K562 (cell line): ENCODE measurements at regions not wholly inside any gene's neighbourhood (a gene's known extent, or its start where the extent isn't known, plus 50 kb on each side); places are given as distances from the start of the nearest gene placed in this dataset.

Experiments used
- CEBPB ChIP-seq: fragments of 450-650 bp; IDR thresholded peaks from 2 replicates; pipeline ENCODE4 v1.6.1; 2016; ENCODE audit warnings: missing genetic modification characterization, missing compliant biosample characterization
- E2F6 ChIP-seq, 2 experiments: IDR thresholded peaks; 2 replicates each; pipeline ENCODE4 v1.6.1; 2011; ENCODE audit warnings: borderline replicate concordance in 1 of 2, control low read depth in 1 of 2, low read depth in 1 of 2, low read length in 1 of 2, mild to moderate bottlenecking in 1 of 2, mixed read lengths in 1 of 2, moderate library complexity in 1 of 2; ENCODE audit not compliant: insufficient read depth in 1 of 2, insufficient read length in 1 of 2, poor library complexity in 1 of 2, severe bottlenecking in 1 of 2; ENCODE audit errors: extremely low read depth in 1 of 2
- EHMT2 ChIP-seq: fragments of 450-650 bp; IDR thresholded peaks from 2 replicates; pipeline ENCODE4 v1.6.1; 2018; ENCODE audit warnings: antibody characterized with exemption
- GATA2 ChIP-seq: sonication (generic); formaldehyde crosslinking; IDR thresholded peaks from 2 replicates; pipeline ENCODE4 v1.4.0; 2020; ENCODE audit warnings: mild to moderate bottlenecking, missing genetic modification reagents
- HBP1 ChIP-seq: fragments of 450-650 bp; formaldehyde crosslinking; IDR thresholded peaks from 2 replicates; pipeline ENCODE4 v1.4.0; 2022; ENCODE audit warnings: missing genetic modification characterization
- HES1 ChIP-seq: fragments of 450-650 bp; IDR thresholded peaks from 2 replicates; pipeline ENCODE4 v1.6.1; 2016; ENCODE audit warnings: low read depth, mild to moderate bottlenecking, moderate library complexity
- HSF4 ChIP-seq: fragments of 250-450 bp; sonication (Bioruptor Pico); IDR thresholded peaks from 2 replicates; pipeline ENCODE4 v2.1.2; 2022; ENCODE audit warnings: mild to moderate bottlenecking, moderate library complexity, borderline replicate concordance
- PHF20 ChIP-seq: fragments of 450-650 bp; IDR thresholded peaks from 2 replicates; pipeline ENCODE4 v1.6.1; 2018; ENCODE audit not compliant: partially characterized antibody
- RBM14 ChIP-seq: fragments of 200-400 bp; formaldehyde crosslinking; IDR thresholded peaks from 2 replicates; pipeline ENCODE4 v1.6.1; 2018; ENCODE audit warnings: low read depth, mild to moderate bottlenecking, low read length, moderate library complexity, borderline replicate concordance; ENCODE audit not compliant: insufficient read depth
- UBTF ChIP-seq, 2 experiments: IDR thresholded peaks; 2 replicates each; pipeline ENCODE4 v1.6.1; 2012; ENCODE audit warnings: improper control_type of control experiment in 2 of 2, low read depth in 2 of 2, low read length in 2 of 2, borderline replicate concordance in 1 of 2
- ZKSCAN3 ChIP-seq: fragments of 250-450 bp; sonication (Bioruptor Pico); IDR thresholded peaks from 2 replicates; pipeline ENCODE4 v1.4.0; 2020
- ZNF354B ChIP-seq: fragments of 250-450 bp; sonication (Bioruptor Pico); IDR thresholded peaks from 2 replicates; pipeline ENCODE4 v1.4.0; 2020
- ZNF407 ChIP-seq: fragments of 450-650 bp; IDR thresholded peaks from 2 replicates; pipeline ENCODE4 v1.6.1; 2016; ENCODE audit warnings: low read depth
- ZNF408 ChIP-seq: fragments of 250-450 bp; sonication (Bioruptor Pico); IDR thresholded peaks from 2 replicates; pipeline ENCODE4 v1.4.0; 2020; ENCODE audit warnings: low read depth, mild to moderate bottlenecking, moderate library complexity

- TF ChIP-seq ZNF407: no peak
- no peak for TF ChIP-seq RBM14
- no peak for TF ChIP-seq ZNF408 (CRISPR knock-in tag)
- TF ChIP-seq ZKSCAN3 (CRISPR knock-in tag): no peak
- TF ChIP-seq HES1: no peak
- no peak for TF ChIP-seq UBTF (IDR thresholded peaks at IDR 0.05; ENCODE audit: borderline replicate concordance in 1 of 2, low read depth in 2 of 2, low read length in 2 of 2)
- no peak for TF ChIP-seq EHMT2
- no peak for TF ChIP-seq GATA2 (CRISPR knock-in tag)
- no peak for TF ChIP-seq PHF20
- no peak for TF ChIP-seq HBP1 (CRISPR knock-in tag)
- TF ChIP-seq HSF4 (CRISPR knock-in tag): no peak
- no peak for TF ChIP-seq CEBPB (tag)
- TF ChIP-seq ZNF354B (CRISPR knock-in tag): no peak
- TF ChIP-seq E2F6 (IDR thresholded peaks at IDR 0.05; ENCODE audit: borderline replicate concordance in 1 of 2, extremely low read depth in 1 of 2, insufficient read depth in 1 of 2, insufficient read length in 1 of 2, low read depth in 1 of 2, low read length in 1 of 2, poor library complexity in 1 of 2, severe bottlenecking in 1 of 2): no peak
These were observed 135.9 kb upstream of the DYNLRB2 start (continued) for GRCh38 chr16:80404847-80405246.
